Trophoblast cell (in vitro differentiated cells and primary cell): ENCODE measurements at regions not wholly inside any gene's neighbourhood (a gene's known extent, or its start where the extent isn't known, plus 50 kb on each side); places are given as distances from the start of the nearest gene placed in this dataset.

Source experiments
- DNase-seq, 2 donors: peaks; one replicate each; pipeline ENCODE4 v3.0.0-alpha.2; 2016
- H2AFZ ChIP-seq: 2 replicates; pipeline ENCODE4 v1.6.1; 2013; ENCODE audit warnings: low read length, moderate library complexity, mild to moderate bottlenecking; ENCODE audit not compliant: insufficient read depth, poor library complexity
- H2AK5ac ChIP-seq: 2 replicates; pipeline ENCODE4 v1.6.1; 2013; ENCODE audit warnings: mild to moderate bottlenecking, low read length
- H2BK120ac ChIP-seq: 2 replicates; pipeline ENCODE4 v1.6.1; 2013; ENCODE audit warnings: low read length, mild to moderate bottlenecking, moderate library complexity; ENCODE audit not compliant: insufficient read depth, poor library complexity
- H2BK12ac ChIP-seq: 2 replicates; pipeline ENCODE4 v1.6.1; 2013; ENCODE audit warnings: mild to moderate bottlenecking, low read length, moderate library complexity
- H2BK5ac ChIP-seq: 2 replicates; pipeline ENCODE4 v1.6.1; 2013; ENCODE audit warnings: low read length, low read depth, moderate library complexity, mild to moderate bottlenecking; ENCODE audit not compliant: poor library complexity
- H3K14ac ChIP-seq: 2 replicates; pipeline ENCODE4 v1.6.1; 2013; ENCODE audit warnings: mild to moderate bottlenecking, low read length
- H3K18ac ChIP-seq: 2 replicates; pipeline ENCODE4 v1.6.1; 2013; ENCODE audit warnings: mild to moderate bottlenecking, low read length
- H3K23ac ChIP-seq: 2 replicates; pipeline ENCODE4 v1.6.1; 2013; ENCODE audit warnings: low read length
- H3K27ac ChIP-seq: 2 replicates; pipeline ENCODE4 v1.5.1; 2013; ENCODE audit warnings: low read depth, mild to moderate bottlenecking, inconsistent platforms, low read length, moderate library complexity
- H3K27me3 ChIP-seq: 2 replicates; pipeline ENCODE4 v1.6.1; 2013; ENCODE audit warnings: inconsistent platforms, mild to moderate bottlenecking, low read length, moderate library complexity; ENCODE audit not compliant: insufficient read depth
- H3K36me3 ChIP-seq, 2 experiments: 1 replicate in 1 of 2; 2 replicates in 1 of 2; pipeline ENCODE4 v1.6.1; 2013; ENCODE audit warnings: low read length in 2 of 2, mild to moderate bottlenecking in 2 of 2, moderate library complexity in 1 of 2; ENCODE audit not compliant: insufficient read depth in 2 of 2, control insufficient read depth in 1 of 2
- H3K4ac ChIP-seq: 2 replicates; pipeline ENCODE4 v1.6.1; 2013; ENCODE audit warnings: low read depth, mild to moderate bottlenecking, low read length, moderate library complexity
- H3K4me1 ChIP-seq, 2 experiments: 1 replicate in 1 of 2; 2 replicates in 1 of 2; pipeline ENCODE4 v1.6.1; 2013; ENCODE audit warnings: low read length in 2 of 2, mild to moderate bottlenecking in 2 of 2, moderate library complexity in 1 of 2; ENCODE audit not compliant: insufficient read depth in 2 of 2, control insufficient read depth in 1 of 2
- H3K4me2 ChIP-seq: 2 replicates; pipeline ENCODE4 v1.6.1; 2013; ENCODE audit warnings: inconsistent platforms, mild to moderate bottlenecking, low read length, moderate library complexity
- H3K4me3 ChIP-seq: 2 replicates; pipeline ENCODE4 v1.5.1; 2013; ENCODE audit warnings: mild to moderate bottlenecking, low read depth, low read length, inconsistent platforms
- H3K79me1 ChIP-seq: one replicate; pipeline ENCODE4 v1.6.1; 2013; ENCODE audit warnings: low read length
- H3K79me2 ChIP-seq: 2 replicates; pipeline ENCODE4 v1.6.1; 2013; ENCODE audit warnings: low read length, mild to moderate bottlenecking; ENCODE audit not compliant: control insufficient read depth, insufficient read depth, poor library complexity
- H3K9ac ChIP-seq: 2 replicates; pipeline ENCODE4 v1.6.1; 2013; ENCODE audit warnings: mild to moderate bottlenecking, low read length
- H3K9me3 ChIP-seq: 2 replicates; pipeline ENCODE4 v1.6.1; 2013; ENCODE audit warnings: low read depth, mild to moderate bottlenecking, control low read depth, inconsistent platforms, low read length; ENCODE audit not compliant: insufficient read depth
- H4K12ac ChIP-seq: 2 replicates; pipeline ENCODE4 v1.6.1; 2013; ENCODE audit warnings: low read depth, mild to moderate bottlenecking, low read length, moderate library complexity
- H4K8ac ChIP-seq: 2 replicates; pipeline ENCODE4 v1.6.1; 2013; ENCODE audit warnings: low read depth, mild to moderate bottlenecking, low read length, moderate library complexity
- H4K91ac ChIP-seq: one replicate; pipeline ENCODE4 v1.6.1; 2013; ENCODE audit warnings: low read depth, mild to moderate bottlenecking, low read length, moderate library complexity
- WGBS: extraction: QIAGEN DNeasy Blood & Tissue Kit; methylation state at CpG from one replicate; pipeline ENCODE4 v1.1.7; 2013; ENCODE audit warnings: missing lambda C conversion rate; ENCODE audit not compliant: insufficient read length, insufficient coverage; ENCODE audit errors: extremely low coverage; 5-methylcytosine and 5-hydroxymethylcytosine counted together

- Histone ChIP-seq H3K23ac (no peak overlapping the region), H3K27ac (no peak overlapping the region), H3K36me3 (no peaks in the 10 kb centered on the region), H2AFZ (no peak overlapping the region), H2BK5ac (no peak overlapping the region), H3K4me2 (no peak overlapping the region), H3K9ac (no peak overlapping the region), H2BK120ac (no peak overlapping the region), H4K91ac (no peak overlapping the region), H4K12ac (no peak overlapping the region), H3K27me3 (no peaks in the 10 kb centered on the region), H3K9me3 (no peaks in the 10 kb centered on the region), H3K14ac (no peak overlapping the region), H2BK12ac (no peak overlapping the region), H3K4me3 (no peak overlapping the region), H3K4ac (no peak overlapping the region), H4K8ac (no peak overlapping the region), H3K4me1 (peaks cover 0 to 2% of the 10 kb centered on the region in 2 experiments), H3K79me2 (no peaks in the 10 kb centered on the region), H3K79me1 (no peaks in the 10 kb centered on the region), H2AK5ac (no peak overlapping the region), H3K18ac (no peak overlapping the region)
- no peak for DNase-seq
- no CpG with 5 or more reads among the region's 3 CpGs for WGBS
Observed at GRCh38 chr4:125191232-125191631, 123.5 kb upstream of the FAT4 start.

- Histone ChIP-seq H3K14ac (no peak overlapping the region), H3K23ac (no peak overlapping the region), H4K12ac (no peak overlapping the region), H2BK5ac (no peak overlapping the region), H3K4me3 (no peak overlapping the region), H3K27ac (no peak overlapping the region), H2BK120ac (no peak overlapping the region), H3K4ac (no peak overlapping the region), H3K4me1 (peaks cover 0 to 2% of the 10 kb centered on the region in 2 experiments), H4K91ac (no peak overlapping the region), H2BK12ac (no peak overlapping the region), H3K36me3 (no peaks in the 10 kb centered on the region), H3K27me3 (no peaks in the 10 kb centered on the region), H2AFZ (no peak overlapping the region), H3K4me2 (no peak overlapping the region), H3K79me1 (no peaks in the 10 kb centered on the region), H4K8ac (no peak overlapping the region), H3K79me2 (no peaks in the 10 kb centered on the region), H3K18ac (no peak overlapping the region), H2AK5ac (no peak overlapping the region), H3K9me3 (no peaks in the 10 kb centered on the region), H3K9ac (no peak overlapping the region)
- DNase-seq, result no peak
- no CpG with 5 or more reads among the region's 4 CpGs for WGBS
Observed at GRCh38 chr4:125187226-125188176, 127.3 kb upstream of the FAT4 start.

- Histone ChIP-seq H2BK120ac (no peak overlapping the region), H4K91ac (no peak overlapping the region), H3K36me3 (no peaks in the 10 kb centered on the region), H2AK5ac (no peak overlapping the region), H3K4ac (no peak overlapping the region), H4K12ac (no peak overlapping the region), H3K4me1 (peaks cover 0 to 2% of the 10 kb centered on the region in 2 experiments), H3K27me3 (no peaks in the 10 kb centered on the region), H4K8ac (no peak overlapping the region), H3K4me2 (no peak overlapping the region), H3K79me1 (no peaks in the 10 kb centered on the region), H2BK5ac (no peak overlapping the region), H3K4me3 (no peak overlapping the region), H3K23ac (no peak overlapping the region), H3K9ac (no peak overlapping the region), H3K27ac (no peak overlapping the region), H2AFZ (no peak overlapping the region), H3K79me2 (no peaks in the 10 kb centered on the region), H2BK12ac (no peak overlapping the region), H3K18ac (no peak overlapping the region), H3K9me3 (no peaks in the 10 kb centered on the region), H3K14ac (no peak overlapping the region)
- peak in 1 of 2 donors; percentile 3 for DNase-seq
- no CpG with 5 or more reads among the region's 3 CpGs for WGBS
Observed at GRCh38 chr4:125184116-125184515, 130.6 kb upstream of the FAT4 start.

GRCh38 chr4:125181804-125182203 lies 133.0 kb upstream of the FAT4 start:
- no CpG with 5 or more reads among the region's 3 CpGs for WGBS

More at GRCh38 chr4:125181804-125182203, 133.0 kb upstream of the FAT4 start:
- Histone ChIP-seq H3K4me1 (no peaks in the 10 kb centered on the region), H3K4me3 (no peak overlapping the region), H2BK5ac (no peak overlapping the region), H3K79me2 (no peaks in the 10 kb centered on the region), H3K4me2 (no peak overlapping the region), H4K91ac (no peak overlapping the region), H3K79me1 (no peaks in the 10 kb centered on the region), H3K9me3 (no peaks in the 10 kb centered on the region), H3K9ac (no peak overlapping the region), H3K4ac (no peak overlapping the region), H2AK5ac (no peak overlapping the region), H3K23ac (no peak overlapping the region), H4K8ac (no peak overlapping the region), H2BK12ac (no peak overlapping the region), H3K36me3 (no peaks in the 10 kb centered on the region), H3K27ac (no peak overlapping the region), H3K18ac (no peak overlapping the region), H3K14ac (no peak overlapping the region), H3K27me3 (no peaks in the 10 kb centered on the region), H4K12ac (no peak overlapping the region), H2AFZ (no peak overlapping the region), H2BK120ac (no peak overlapping the region)
- DNase-seq, result no peak
